Lung (tissue), 11 donors: ENCODE measurements at regions not wholly inside any gene's neighbourhood (a gene's known extent, or its start where the extent isn't known, plus 50 kb on each side); places are given as distances from the start of the nearest gene placed in this dataset.
A peak's percentile ranks its signal among the peaks of the same experiment; 100 is the strongest.

Source experiments
- ATAC-seq: fragments of 200-7000 bp; cut with Tn5 transposase; one replicate; pipeline ENCODE4 v1.9.1; 2020; ENCODE audit warnings: moderate number of reproducible peaks; ENCODE audit not compliant: insufficient read depth, low FRiP score
- DNase-seq, 3 donors: peaks; one replicate each; pipeline ENCODE4 v3.0.0-alpha.2; 2013 to 2017
- H3K27ac ChIP-seq, 2 donors: one replicate each; pipeline ENCODE4 v1.5.1; 2013; ENCODE audit warnings: mild to moderate bottlenecking in 2 of 2, moderate library complexity in 2 of 2, control low read depth in 1 of 2, inconsistent platforms in 1 of 2, low read depth in 1 of 2, low read length in 1 of 2
- H3K27me3 ChIP-seq, 3 donors: one replicate each; pipeline ENCODE4 v1.5.1; 2013; ENCODE audit warnings: low read length in 2 of 3; ENCODE audit not compliant: control insufficient read depth in 3 of 3, insufficient read depth in 3 of 3
- H3K36me3 ChIP-seq, 4 donors: one replicate each; pipeline ENCODE4 v1.5.1; 2013; ENCODE audit warnings: low read length in 4 of 4, mild to moderate bottlenecking in 1 of 4, moderate library complexity in 1 of 4; ENCODE audit not compliant: control insufficient read depth in 4 of 4, insufficient read depth in 4 of 4
- H3K4me1 ChIP-seq, 5 donors: one replicate each; pipeline ENCODE4 v1.5.1; 2013; ENCODE audit warnings: low read length in 5 of 5, mild to moderate bottlenecking in 2 of 5, moderate library complexity in 1 of 5; ENCODE audit not compliant: control insufficient read depth in 5 of 5, insufficient read depth in 5 of 5
- H3K4me3 ChIP-seq: one replicate; pipeline ENCODE4 v1.5.1; 2013; ENCODE audit warnings: mild to moderate bottlenecking, control low read depth, moderate library complexity
- H3K9ac ChIP-seq, 2 donors: one replicate each; pipeline ENCODE4 v1.5.1; 2013; ENCODE audit warnings: low read length in 2 of 2, control low read depth in 1 of 2; ENCODE audit not compliant: insufficient read depth in 1 of 2
- H3K9me3 ChIP-seq, 4 donors: one replicate each; pipeline ENCODE4 v1.5.1; 2013; ENCODE audit warnings: low read length in 3 of 4, mild to moderate bottlenecking in 1 of 4, moderate library complexity in 1 of 4; ENCODE audit not compliant: control insufficient read depth in 4 of 4, insufficient read depth in 3 of 4
- WGBS, 2 donors: extraction: QIAGEN DNeasy Blood & Tissue Kit; methylation state at CpG; one replicate each; pipeline ENCODE4 v1.1.7; 2013; 5-methylcytosine and 5-hydroxymethylcytosine counted together
- TF ChIP-seq, protein P1 (sequence below): IDR thresholded peaks from 2 replicates; pipeline ENCODE4 v1.5.1; 2012; ENCODE audit warnings: mild to moderate bottlenecking; ENCODE audit errors: control extremely low read depth, extremely low read depth
- donor health status: control.
- donor health status: control.
- donor health status: Bipolar disorder and iron deficiency.
- donor health status: healthy.
- donor health status: DM: yes; HTN: yes; CAD: no.

DNA sequence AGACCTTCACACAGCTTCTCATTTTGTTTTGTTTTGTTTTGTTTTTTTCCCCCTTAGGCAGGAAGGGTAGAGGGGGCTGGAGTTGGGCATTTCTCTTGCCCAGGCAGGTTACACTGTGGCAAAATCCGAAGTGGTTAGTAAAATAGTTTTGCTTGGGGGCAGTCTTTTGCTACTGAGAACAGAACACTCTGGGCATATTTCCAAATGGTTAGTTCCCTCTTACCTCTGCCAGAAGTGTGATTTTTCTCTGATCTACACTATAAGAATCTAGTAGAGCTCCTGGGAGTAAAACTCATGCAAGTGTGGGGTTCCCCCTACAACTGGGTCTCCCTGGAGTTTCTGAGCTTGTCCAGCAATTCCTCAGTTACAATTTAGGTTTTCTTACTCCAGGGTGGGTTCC is 61.7 kb downstream of the NPS start:
- Histone ChIP-seq H3K27me3 (no peaks in the 10 kb centered on the region), H3K9ac (no peak overlapping the region), H3K4me1 (no peaks in the 10 kb centered on the region), H3K4me3 (no peak overlapping the region), H3K9me3 (peaks cover 0 to 5% (median 0%) of the 10 kb centered on the region in 4 donors), H3K27ac (no peak overlapping the region), H3K36me3 (no peaks in the 10 kb centered on the region)
- DNase-seq, result peak in 1 of 3 donors; percentile 53
- WGBS, 2 donors, result 63 to 71% methylated on average over 1 of the region's 1 CpG
- ATAC-seq, result no peak
- TF ChIP-seq, protein P1, sequence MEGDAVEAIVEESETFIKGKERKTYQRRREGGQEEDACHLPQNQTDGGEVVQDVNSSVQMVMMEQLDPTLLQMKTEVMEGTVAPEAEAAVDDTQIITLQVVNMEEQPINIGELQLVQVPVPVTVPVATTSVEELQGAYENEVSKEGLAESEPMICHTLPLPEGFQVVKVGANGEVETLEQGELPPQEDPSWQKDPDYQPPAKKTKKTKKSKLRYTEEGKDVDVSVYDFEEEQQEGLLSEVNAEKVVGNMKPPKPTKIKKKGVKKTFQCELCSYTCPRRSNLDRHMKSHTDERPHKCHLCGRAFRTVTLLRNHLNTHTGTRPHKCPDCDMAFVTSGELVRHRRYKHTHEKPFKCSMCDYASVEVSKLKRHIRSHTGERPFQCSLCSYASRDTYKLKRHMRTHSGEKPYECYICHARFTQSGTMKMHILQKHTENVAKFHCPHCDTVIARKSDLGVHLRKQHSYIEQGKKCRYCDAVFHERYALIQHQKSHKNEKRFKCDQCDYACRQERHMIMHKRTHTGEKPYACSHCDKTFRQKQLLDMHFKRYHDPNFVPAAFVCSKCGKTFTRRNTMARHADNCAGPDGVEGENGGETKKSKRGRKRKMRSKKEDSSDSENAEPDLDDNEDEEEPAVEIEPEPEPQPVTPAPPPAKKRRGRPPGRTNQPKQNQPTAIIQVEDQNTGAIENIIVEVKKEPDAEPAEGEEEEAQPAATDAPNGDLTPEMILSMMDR, result no peak

DNA sequence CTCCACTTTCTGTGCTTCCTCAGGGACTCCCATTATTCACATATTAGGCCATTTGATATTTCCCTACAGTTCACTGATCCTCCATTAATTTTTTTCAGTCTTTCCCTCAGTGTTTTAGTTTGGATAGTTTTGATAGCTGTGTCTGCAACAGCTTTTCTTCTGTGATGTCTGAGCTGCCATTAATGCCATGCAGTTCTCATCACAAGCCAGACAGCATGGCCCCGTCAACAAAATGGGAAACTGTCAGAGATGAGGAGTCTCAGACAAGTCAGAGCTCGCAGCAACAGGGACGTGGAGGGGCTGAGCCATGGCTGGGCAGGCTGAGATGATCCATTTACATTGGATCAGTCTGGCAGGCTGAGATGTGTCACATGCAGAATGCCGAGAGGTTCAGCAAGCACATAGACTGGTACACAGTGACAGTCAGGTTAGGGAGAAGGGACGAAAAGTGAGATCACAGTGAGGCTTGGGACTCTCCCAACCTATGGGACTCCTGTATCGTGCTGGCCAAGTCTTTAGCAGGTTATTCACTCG is 65.4 kb downstream of the NPS start:
- 71% methylated on average over 7 of the region's 7 CpGs for WGBS, 2 donors
- DNase-seq (no peak), ATAC-seq (no peak)
- TF ChIP-seq, protein P1, result no peak
- H3K4me1 ChIP-seq, result no peaks in the 10 kb centered on the region
- no peak overlapping the region for H3K27ac ChIP-seq
- no peaks in the 10 kb centered on the region for H3K36me3 ChIP-seq
- H3K4me3 ChIP-seq, result no peak overlapping the region
- H3K27me3 ChIP-seq, result no peaks in the 10 kb centered on the region
- H3K9ac ChIP-seq, result no peak overlapping the region
- peaks cover 0 to 6% (median 0%) of the 10 kb centered on the region in 4 donors for H3K9me3 ChIP-seq

DNA sequence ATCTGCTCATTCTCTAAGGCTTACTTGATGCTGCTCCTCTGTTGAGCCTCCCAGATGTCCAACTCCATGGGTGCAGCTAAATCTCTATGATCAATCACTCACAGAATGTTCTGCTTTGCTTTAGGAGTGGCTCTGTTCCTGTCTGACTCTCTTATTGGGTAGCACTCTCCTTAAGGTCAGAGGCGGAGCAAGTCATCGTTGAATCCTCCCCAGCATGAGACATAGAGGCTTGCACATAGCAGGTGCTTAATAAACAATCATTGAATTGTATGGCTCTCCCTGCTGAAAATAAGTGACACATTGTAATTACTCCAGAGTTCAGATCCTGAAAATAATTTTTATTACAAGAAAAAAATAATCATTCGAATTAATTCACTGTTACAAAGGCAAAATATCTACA is 69.7 kb downstream of the NPS start:
- H3K9me3 ChIP-seq, result peaks cover 0 to 3% (median 0%) of the 10 kb centered on the region in 4 donors
- TF ChIP-seq, protein P1, result no peak
- DNase-seq (no peak), ATAC-seq (no peak)
- H3K27me3 ChIP-seq, result no peaks in the 10 kb centered on the region
- no peak overlapping the region for H3K9ac ChIP-seq
- no peaks in the 10 kb centered on the region for H3K4me1 ChIP-seq
- no peak overlapping the region for H3K4me3 ChIP-seq
- WGBS, 2 donors, result 86 to 89% methylated on average over 3 of the region's 3 CpGs
- H3K27ac ChIP-seq, result no peak overlapping the region
- no peaks in the 10 kb centered on the region for H3K36me3 ChIP-seq
